GM19023 (cell line): ENCODE measurements at regions not wholly inside any gene's neighbourhood (a gene's known extent, or its start where the extent isn't known, plus 50 kb on each side); places are given as distances from the start of the nearest gene placed in this dataset.

Source experiments
- ATAC-seq: cut with Tn5 transposase; IDR thresholded peaks from one replicate; pipeline ENCODE4 v1.9.1; 2021; ENCODE audit warnings: mild to moderate bottlenecking, moderate library complexity; ENCODE audit not compliant: unreplicated experiment

DNA sequence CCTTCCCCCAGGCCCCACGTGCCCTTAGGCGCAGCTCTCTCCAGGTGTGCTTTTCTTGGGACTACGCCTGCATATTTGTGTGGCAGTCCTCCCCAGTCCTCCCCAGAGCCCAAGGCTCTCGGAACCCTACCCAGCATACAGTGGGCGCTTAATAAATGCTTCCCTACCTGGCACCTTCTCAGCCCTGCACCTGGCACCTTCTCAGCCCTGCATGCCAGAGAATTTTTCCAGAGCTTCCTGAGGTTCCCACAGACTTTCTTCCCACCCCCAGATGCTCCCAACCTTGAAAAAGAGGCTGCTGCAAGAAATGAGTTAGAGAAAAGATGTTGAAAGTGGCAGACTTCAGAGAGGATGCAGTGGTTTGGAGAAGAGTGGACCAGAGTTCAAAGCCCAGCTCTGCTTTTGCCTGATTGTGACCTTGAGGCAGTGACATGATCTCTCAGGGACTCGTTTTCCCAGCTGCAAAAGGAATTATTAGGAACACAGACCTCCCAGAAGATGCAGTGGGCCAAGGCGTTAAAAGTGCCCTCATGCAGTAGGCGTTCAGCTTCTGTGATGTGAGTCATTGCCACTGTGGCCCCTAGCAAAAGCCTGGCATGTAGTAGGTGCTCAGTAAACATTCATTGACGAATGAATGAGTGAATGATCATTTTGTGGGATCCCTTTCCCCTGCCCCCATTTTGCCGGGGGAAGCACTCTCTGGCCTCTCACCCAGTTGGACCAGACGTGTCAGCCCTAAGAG is 167.2 kb downstream of the PHETA1 start:
- no peak for ATAC-seq

DNA sequence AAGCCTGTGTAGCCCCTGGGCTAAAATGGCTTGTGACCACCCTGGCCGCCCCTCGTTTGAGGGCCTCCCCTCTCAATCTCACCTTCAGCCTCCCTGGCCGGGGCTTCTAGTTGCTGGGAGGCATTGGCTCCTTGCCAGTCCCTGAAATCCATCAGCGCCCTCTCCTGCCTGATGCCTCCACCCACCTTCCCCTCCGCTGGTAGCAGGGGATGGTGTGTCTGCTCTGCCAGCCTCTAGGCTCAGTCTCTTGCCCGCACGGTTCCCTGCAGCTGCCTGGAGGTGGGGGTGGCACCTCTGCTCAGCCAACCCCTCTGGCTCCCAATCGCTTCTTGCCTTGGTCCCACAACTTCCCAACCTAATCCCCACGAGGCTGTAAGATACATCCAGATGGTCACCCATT is 167.9 kb downstream of the PHETA1 start:
- ATAC-seq = no peak

DNA sequence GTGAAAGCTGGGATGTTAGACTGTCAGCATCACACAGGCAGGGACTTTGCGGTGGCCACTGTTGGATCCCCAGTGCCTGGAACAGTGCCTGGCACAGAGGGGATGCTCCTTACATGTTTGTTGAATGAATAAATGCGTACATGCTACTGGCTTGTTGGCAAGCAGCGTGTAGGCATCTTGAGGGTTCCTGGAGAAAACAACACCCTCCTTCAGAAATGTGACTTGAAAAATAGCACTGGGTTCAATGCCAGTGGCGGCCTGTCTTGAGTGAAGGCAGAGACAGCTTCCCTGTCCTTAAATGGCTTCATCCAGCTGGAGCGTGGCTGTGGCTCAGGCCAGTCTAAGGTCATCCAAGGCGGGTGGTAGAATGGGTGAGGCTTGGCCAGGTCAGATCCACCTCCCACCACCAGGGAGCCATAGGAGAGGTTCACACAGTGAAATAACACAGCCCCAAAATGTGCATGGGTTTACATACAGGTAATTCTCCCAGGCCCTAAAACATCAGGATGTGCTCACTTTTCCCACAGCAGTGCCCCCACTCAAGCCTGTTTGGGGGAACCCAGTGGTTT is 171.4 kb downstream of the PHETA1 start:
- ATAC-seq = no peak

DNA sequence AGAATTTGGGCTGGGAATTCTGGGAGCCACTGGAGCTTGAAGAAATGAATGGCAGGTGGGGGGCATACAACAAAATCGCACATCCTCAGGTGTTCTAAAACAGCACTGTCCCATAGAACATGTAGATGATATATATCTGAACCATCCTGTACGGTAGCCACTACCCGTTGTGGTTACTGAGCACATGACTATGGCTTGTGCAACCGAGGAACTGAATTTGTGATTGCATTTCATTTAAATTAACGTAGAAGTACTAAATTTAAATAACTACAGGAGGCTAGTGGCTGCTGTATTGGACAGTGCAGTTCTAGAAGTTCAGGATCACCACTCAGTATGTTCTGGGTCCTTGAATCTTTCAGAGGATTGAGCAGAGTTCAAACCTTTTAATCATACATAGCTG is 172.4 kb downstream of the PHETA1 start:
- no peak for ATAC-seq

DNA sequence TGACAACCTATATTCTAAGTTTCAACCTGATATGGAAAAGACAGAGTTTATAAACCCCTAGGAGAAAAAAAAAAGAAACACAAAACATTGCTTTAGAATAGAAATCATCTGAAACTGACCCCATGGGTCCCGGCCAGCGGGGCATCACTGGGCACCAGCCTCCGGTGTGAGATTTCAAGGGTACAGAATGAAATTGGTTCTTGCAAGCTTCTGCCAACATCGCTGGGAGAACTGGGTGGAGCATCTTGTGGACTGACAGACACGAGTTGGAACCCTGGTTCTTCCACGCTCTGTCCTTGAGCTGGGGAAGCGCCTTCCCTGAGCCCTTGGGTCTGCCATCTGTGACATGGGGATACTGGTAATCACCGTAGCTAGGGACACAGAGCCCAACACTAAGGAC is 173.6 kb downstream of the PHETA1 start:
- no peak for ATAC-seq

DNA sequence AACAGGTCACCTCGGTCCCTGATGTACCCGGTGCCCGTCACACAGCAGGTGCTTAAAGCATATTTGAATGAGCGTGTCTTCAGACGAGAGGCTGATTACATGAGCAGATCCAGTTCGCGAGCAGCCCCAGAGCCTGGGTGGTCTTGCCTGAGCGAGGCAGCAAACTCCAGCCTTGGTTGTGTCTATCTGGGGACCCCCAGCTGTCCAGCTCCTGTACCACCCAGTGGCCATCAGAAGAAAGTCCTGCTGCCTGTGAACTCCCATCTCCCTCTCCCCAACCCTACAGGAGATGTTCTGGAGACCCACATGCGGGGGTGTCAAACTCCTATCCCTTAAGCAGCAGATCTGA is 174.2 kb downstream of the PHETA1 start:
- no peak for ATAC-seq

DNA sequence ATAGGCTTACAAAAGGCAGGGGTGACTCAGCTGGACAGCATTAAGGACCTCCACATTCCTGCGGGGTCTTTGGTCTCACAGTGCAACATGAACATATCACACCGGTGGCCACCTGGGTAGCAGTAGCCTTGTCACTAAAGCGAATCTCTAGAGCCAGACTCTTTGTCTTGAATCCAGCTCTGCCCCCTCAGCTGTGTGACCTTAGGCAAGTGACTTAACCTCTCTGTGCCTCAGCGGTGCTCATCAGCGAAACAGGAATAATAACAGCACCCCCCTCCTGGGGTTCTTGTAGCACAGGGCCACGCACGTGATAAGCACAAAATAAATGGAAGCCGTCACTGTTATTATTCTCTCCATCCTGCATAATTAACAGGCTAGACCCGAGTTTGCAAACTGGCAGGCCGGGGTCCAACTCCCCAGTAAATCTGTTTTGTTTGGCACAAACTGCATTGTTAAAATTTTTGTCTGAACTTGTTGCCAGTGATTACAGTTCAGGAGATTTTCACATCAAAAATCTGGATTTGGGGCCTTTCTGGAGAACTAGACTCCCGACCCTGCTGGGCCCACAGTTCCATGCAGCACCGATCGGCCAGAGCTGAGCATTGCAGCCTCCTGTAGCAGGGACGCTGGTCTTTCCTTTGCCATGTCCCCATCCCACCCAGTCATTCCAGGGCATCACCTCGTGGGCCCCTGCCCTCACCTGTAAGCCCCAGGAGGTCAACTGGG is 174.8 kb downstream of the PHETA1 start:
- ATAC-seq = no peak

DNA sequence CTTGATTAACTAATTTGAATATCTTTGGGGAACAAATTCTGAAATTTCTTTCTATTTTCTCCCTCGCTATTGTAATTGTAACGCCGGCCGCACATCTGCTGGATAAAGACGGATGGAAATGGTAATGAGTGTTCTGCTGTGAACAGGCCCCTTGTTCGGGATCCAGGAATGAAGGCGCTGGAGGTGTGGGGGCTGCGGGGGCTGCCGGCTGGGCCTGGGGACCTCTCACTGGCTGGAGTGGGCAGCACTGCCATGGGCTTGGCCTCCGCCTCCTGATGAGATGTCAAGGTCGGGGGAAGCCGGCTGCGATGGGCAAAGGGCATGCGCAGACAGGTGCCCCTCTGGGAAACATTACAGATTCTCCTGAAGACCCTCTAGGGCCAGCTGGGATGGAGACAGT is 175.4 kb downstream of the PHETA1 start:
- ATAC-seq = no peak

DNA sequence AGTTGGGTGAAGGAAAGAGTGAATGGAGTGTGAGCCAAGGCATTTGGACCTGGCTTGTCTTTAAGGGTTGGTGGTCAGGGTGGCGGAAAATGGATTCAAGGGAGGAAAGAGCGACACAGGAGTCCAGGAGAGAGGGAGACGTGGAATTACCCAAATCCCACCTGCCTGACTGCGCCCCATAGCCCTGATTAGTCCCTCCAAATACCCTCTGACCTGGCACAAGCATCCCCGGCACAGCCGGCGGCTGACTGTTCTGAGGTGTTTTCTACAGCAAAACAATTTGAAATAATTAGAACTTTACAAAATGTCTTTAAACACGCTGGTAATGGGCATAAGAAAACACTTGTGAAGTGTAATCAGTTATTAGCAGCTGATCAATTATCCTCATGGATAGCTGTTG is 175.8 kb downstream of the PHETA1 start:
- ATAC-seq = no peak

DNA sequence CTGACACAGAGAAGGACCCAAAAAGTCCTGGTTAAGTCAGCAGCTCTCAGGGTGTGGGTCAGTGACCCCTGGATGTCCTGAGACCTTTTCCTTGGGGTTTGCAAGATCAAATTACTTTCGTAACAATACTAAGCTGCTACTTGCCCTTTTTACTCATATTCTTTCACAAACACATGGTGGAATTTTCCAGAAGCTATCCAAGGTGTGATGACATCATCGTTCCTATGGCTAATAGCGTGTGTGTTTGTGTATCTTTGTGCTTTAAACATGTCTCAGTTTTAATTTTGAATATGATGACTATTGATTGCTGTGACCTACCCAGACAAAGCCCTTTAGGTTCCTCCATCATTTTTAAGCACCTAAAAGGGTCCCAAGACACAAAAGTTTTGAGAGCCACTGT is 176.2 kb downstream of the PHETA1 start:
- ATAC-seq = no peak

DNA sequence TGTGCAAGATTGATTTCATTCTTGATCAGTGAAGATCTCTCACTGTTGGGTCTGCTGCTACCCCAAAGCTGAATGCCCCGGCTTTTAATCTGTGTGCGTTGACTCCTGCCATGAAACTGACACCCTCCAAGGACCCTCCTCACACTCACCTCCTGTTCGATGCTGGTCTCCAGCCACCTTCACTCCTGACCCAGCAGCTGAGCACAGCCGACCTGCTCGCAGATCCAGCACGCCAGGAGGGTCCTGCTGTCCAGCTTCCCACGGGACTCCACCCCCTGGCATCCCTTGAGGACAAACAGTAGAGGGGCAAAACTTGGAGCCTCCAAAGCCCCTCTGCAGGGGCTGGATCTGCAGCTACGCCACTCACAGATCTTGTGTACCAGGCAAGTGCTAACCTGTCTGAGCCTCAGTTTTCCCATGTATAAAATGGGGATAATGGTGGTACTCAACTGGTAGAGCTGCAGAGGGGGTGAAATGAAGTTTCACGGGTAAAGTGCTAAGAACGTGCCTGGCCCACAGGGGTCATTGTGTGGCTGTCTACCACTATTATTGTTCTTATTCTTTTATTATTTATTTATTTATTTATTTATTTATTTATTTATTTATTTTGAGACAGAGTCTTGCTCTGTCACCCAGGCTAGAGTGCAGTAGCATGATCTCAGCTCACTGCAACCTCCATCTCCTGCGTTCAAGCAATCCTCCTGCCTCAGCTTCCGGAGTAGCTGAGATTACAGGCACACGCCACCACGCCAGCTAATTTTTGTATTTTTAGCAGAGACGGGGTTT is 178.0 kb downstream of the PHETA1 start:
- ATAC-seq = no peak

DNA sequence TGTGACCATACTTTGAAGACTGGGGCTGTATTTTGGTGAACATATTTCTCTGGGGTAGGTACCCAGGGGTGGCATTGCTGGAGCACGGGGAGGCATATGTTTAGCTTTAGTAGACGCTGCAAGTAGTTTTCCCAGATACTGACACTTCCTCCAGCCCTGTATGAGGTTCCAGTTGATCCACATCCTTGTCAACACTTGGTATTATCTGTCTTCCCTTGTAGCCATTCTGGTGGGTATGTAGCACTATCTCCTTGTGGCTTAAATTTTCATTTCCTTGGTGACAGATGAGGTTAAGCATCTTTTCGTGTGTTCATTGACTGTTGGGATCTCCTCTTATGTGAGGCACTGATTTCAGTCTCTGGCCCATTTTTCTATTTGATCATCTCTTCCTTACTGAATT is 179.1 kb downstream of the PHETA1 start:
- ATAC-seq = no peak

DNA sequence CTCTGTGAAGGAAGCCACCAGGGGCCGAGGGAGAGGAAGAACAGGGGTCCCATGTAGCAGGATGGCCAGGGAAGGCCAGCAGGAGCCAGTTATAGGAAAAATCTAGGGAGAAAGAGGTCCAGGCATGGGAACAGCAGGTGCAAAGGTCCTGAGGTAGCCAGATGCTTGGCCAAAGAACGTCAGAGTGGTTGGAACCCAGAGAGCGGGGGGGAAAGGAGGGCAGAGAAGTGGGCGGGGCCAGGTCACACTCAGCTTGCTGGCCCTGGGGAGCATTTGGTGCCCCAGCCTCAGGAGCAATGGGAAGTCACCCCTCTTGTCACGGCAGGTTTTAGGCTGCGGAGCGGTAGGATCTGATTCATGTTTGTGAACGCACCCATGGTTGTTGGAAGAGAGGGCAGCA is 180.5 kb downstream of the PHETA1 start:
- no peak for ATAC-seq

DNA sequence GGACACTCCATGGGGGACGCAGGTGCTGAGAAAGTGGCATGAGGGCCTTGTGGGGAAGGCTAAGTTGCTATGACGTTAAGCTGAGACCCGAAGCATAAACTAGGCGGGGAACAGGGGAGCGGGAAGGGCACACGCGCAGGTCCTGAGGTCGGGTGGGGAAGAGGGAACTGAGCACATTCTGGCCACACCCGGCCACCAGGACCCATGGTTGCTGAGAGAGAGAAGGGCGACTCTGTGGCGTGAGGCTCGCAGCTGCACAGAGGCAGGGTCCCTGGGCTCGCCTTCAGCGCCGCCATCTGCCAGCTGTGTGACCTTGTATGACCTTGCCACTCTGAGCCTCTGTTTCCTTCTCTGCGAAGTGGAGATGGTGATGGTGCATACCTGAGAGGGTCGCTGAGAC is 182.5 kb downstream of the PHETA1 start:
- ATAC-seq = no peak

DNA sequence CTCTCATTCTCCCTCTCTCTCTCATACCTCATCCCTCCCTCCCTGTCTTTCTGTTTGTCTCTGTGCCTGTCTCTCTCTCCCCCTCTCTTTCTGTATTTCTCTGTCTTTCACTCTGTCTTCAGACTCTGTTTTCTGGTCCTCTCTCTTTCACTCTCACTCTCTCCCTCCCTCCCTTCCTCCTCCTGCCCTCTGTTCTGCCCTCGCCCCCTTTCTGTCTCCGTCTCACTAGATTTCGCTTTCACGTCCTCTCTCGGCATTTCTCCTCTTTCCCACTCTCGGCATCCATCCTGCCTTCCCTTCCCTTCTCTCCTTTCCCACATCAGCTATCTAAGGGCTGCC is 183.0 kb downstream of the PHETA1 start:
- no peak for ATAC-seq

DNA sequence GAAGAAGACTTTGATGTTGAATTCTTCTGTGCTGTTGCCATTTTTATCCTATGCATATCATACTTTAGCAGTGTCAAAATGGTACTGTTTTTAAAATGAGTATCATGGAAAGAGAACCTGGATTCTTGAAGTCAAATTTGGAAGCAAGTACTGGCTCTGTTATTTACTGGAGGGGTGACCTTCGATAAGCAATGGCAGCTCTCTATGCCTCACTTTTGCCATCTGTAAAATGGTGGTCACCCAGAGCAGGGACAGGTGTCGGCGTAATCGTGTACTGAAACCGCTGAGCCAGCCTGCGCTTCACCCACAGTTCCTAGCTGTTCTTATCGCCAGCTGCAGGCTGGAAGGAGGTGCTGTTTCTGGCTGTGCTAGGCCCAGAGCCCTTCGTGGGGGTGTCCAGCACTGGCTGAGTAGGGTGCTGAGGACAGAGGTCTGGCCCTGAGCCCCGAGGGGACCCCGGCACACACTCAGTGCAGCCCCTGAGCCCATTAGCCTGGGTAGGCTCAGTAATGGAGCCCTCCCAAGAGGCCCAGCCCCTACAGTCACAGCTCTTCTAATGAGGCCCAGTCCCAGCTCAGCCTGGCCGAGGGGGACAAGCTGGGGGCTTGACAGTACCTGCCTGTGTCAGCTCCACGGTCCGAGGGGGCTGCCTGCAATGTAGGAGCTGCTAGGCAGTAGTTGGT is 183.5 kb downstream of the PHETA1 start:
- ATAC-seq = no peak

DNA sequence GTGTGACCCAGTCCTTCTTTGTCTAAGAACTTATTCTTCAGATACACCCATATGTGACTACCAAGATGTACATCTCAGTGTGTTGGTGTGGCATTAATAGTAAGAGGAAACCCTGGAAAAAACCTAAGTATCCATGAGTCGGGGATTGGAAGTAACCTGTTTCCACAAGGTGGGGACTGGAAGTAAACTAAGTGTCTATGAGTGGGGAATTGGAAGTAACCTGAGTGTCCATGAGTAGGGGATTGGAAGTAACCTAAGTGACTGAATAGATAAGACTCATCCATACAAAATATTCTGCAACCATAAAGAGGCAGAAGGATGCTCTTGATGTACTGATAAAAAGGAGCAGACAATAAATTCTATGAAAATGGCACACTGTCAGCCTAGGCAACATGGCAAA is 184.7 kb downstream of the PHETA1 start:
- ATAC-seq = no peak

DNA sequence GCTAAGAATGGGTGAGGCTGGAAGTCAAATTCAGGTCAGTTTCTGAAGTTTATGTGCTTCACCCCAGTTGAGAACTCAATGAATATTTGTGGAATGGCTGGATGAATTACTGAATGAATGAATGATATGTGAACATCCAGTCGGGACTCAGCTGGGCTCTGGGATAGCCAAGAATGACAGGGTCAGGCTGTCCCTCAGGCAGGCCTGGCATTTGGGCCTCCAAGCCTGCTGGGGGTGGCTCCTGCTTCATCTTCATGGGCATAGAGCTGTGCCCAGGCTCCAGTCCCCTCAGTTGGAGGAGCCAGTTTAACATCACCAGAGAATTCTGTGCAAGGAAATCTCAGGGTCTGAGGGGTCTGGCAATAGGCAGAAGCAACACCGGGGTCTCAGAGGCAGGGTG is 185.8 kb downstream of the PHETA1 start:
- no peak for ATAC-seq

DNA sequence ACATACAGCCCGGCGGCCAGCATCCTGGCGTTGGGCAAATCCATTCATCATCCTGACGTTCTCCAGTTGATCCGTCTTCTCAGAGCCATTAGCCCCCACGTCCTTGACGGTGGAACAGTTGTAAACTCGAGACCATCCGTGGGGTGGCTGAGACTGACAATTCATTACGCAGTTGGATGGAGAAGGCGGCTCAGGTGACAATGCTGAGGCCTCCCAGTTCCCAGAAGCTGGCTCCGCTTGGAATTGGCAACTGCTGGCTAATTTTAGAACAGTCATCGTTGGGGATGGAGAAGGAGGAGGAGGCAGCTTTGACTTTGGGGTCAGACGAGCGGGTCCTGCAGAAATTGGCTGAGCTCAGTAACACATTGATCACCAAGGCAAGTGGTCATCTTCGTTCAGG is 186.5 kb downstream of the PHETA1 start:
- no peak for ATAC-seq

DNA sequence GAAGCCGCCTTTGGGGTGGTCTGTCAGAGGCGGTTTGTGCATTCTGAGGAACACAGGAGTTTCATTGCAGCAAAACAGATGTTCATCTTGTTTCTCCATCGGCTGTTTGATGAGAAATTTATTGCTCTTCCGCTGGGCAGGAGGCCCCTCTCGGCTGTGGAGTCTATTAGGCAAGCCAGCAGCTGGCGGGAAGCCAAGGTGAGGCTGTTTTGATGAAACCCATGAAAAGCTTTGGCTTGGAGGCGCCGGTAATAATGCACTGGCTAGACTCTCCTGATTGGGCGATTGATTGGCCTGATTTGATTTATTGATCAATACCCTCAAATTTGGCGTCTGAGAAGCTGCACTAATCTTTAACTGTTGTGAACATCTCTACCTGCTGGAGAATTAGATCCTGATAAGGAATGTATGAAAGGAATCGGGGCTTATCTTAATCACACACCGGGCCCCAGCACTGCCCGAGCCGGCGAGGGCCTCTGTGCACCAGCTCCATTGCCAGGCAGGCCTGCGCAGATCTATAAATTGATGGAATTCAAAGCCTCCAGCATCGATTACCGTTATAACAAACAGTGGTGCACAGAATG is 187.7 kb downstream of the PHETA1 start:
- ATAC-seq = no peak
